Stomach (tissue), 8 donors: ENCODE measurements at regions not wholly inside any gene's neighbourhood (a gene's known extent, or its start where the extent isn't known, plus 50 kb on each side); places are given as distances from the start of the nearest gene placed in this dataset.

Source experiments
- DNase-seq, 2 donors: peaks; one replicate each; pipeline versions ENCODE4 v3.0.0 to v3.0.0-alpha.2; 2013 to 2019
- H3K27ac ChIP-seq, 5 donors: fragments of 200-600 bp in 4 of 5; sonication (generic) in 4 of 5; one replicate each; pipeline ENCODE4 v1.5.1; 2013 to 2019; ENCODE audit warnings: mild to moderate bottlenecking in 1 of 5, moderate library complexity in 1 of 5
- H3K27me3 ChIP-seq, 3 donors: fragments of 200-600 bp; sonication (generic); one replicate each; pipeline ENCODE4 v1.5.1; 2017 to 2019; ENCODE audit warnings: mixed run types in 1 of 3
- H3K36me3 ChIP-seq, 4 donors: fragments of 200-600 bp; sonication (generic); 1 replicate in 3 of 4; 2 replicates in 1 of 4; pipeline ENCODE4 v1.5.1; 2016 to 2019
- H3K4me1 ChIP-seq, 4 donors: fragments of 200-600 bp; sonication (generic); one replicate each; pipeline ENCODE4 v1.5.1; 2016 to 2019
- H3K4me3 ChIP-seq, 4 donors: fragments of 200-600 bp; sonication (generic) in 3 of 4; one replicate each; pipeline ENCODE4 v1.5.1; 2016 to 2019; ENCODE audit warnings: mild to moderate bottlenecking in 1 of 4
- H3K9me3 ChIP-seq, 4 donors: fragments of 200-600 bp; sonication (generic); one replicate each; pipeline ENCODE4 v1.5.1; 2016 to 2019
- CTCF ChIP-seq, 7 experiments: fragments of 450-650 bp in 4 of 7; fragments of 200-600 bp in 3 of 7; sonication (generic) in 3 of 7; IDR thresholded peaks; one replicate each; pipeline ENCODE4 v1.5.1; 2016 to 2019; ENCODE audit warnings: antibody characterized with exemption in 7 of 7, control low read depth in 2 of 7, mild to moderate bottlenecking in 1 of 7
- EP300 ChIP-seq: sonication (generic); formaldehyde crosslinking; IDR thresholded peaks from one replicate; pipeline ENCODE4 v1.6.1; 2017; ENCODE audit warnings: antibody characterized with exemption
- POLR2A ChIP-seq, 4 donors: fragments of 450-650 bp; IDR thresholded peaks; one replicate each; pipeline ENCODE4 v1.6.1; 2016; ENCODE audit warnings: antibody characterized with exemption in 4 of 4, control low read depth in 2 of 4, mild to moderate bottlenecking in 1 of 4, moderate library complexity in 1 of 4
- POLR2AphosphoS5 ChIP-seq, 3 donors: sonication (generic); formaldehyde crosslinking; IDR thresholded peaks; one replicate each; pipeline ENCODE4 v1.6.1; 2016; ENCODE audit warnings: antibody characterized with exemption in 3 of 3
- WGBS, 5 donors: extraction: QIAGEN DNeasy Blood & Tissue Kit in 3 of 5; methylation state at CpG; one replicate each; pipeline versions ENCODE4 v1.1.5 to v1.1.7; 2013 to 2018; 5-methylcytosine and 5-hydroxymethylcytosine counted together
- intact Hi-C: fragments of 100-400 bp; cut with DNase I; formaldehyde crosslinking; loops from one replicate; pipeline ENCODE4 v1.15.1; 2023; ENCODE audit warnings: low total_unique reads
- donor health status: healthy with polysubstance abuse.
- donor health status: Bipolar disorder and iron deficiency.
- donor health status: healthy.

- Histone ChIP-seq H3K9me3 (no peaks in the 10 kb centered on the region), H3K36me3 (no peaks in the 10 kb centered on the region), H3K27me3 (no peaks in the 10 kb centered on the region), H3K4me1 (peaks cover 0 to 13% (median 4%) of the 10 kb centered on the region in 4 donors), H3K27ac (no peak overlapping the region), H3K4me3 (no peak overlapping the region)
- DNase-seq = no peak
- intact Hi-C loops = no loop called here
- TF ChIP-seq POLR2A (IDR thresholded peaks at IDR 0.05) = no peak
- no peak for TF ChIP-seq POLR2AphosphoS5 (IDR thresholded peaks at IDR 0.05)
- no peak for TF ChIP-seq EP300
- no peak for TF ChIP-seq CTCF (IDR thresholded peaks at IDR 0.05)
Observed at GRCh38 chr21:16176570-16176969, 446.8 kb downstream of the USP25 start.

- DNase-seq = no peak
- H3K27ac ChIP-seq = no peak overlapping the region
- TF ChIP-seq CTCF (IDR thresholded peaks at IDR 0.05) = no peak
- H3K9me3 ChIP-seq = no peaks in the 10 kb centered on the region
- no peaks in the 10 kb centered on the region for H3K27me3 ChIP-seq
- intact Hi-C loops = no loop called here
- no peaks in the 10 kb centered on the region for H3K36me3 ChIP-seq
- no peak overlapping the region for H3K4me3 ChIP-seq
- H3K4me1 ChIP-seq = peaks cover 0 to 13% (median 4%) of the 10 kb centered on the region in 4 donors
- WGBS, 5 donors = 76 to 91% (median 83%) methylated on average over 3 of the region's 3 CpGs
Observed at GRCh38 chr21:16177532-16177931, 447.8 kb downstream of the USP25 start.

- H3K27ac ChIP-seq = no peak overlapping the region
- 14 to 39% (median 21%) methylated on average over 3 of the region's 3 CpGs for WGBS, 5 donors
- intact Hi-C loops = no loop called here
- H3K27me3 ChIP-seq = no peaks in the 10 kb centered on the region
- no peaks in the 10 kb centered on the region for H3K36me3 ChIP-seq
- no peak overlapping the region for H3K4me3 ChIP-seq
- H3K9me3 ChIP-seq = no peaks in the 10 kb centered on the region
- H3K4me1 ChIP-seq = peaks cover 0 to 13% (median 4%) of the 10 kb centered on the region in 4 donors
- no peak for DNase-seq
- TF ChIP-seq CTCF (IDR thresholded peaks at IDR 0.05) (no peak), EP300 (no peak), POLR2A (IDR thresholded peaks at IDR 0.05) (no peak), POLR2AphosphoS5 (IDR thresholded peaks at IDR 0.05) (no peak)
Observed at GRCh38 chr21:16179773-16180172, 450.0 kb downstream of the USP25 start.

GRCh38 chr21:16180614-16181013 lies 450.8 kb downstream of the USP25 start:
- TF ChIP-seq POLR2AphosphoS5 (IDR thresholded peaks at IDR 0.05) (no peak), POLR2A (IDR thresholded peaks at IDR 0.05) (no peak), CTCF (IDR thresholded peaks at IDR 0.05) (no peak), EP300 (no peak)
- intact Hi-C loops = no loop called here
- Histone ChIP-seq H3K27ac (peak overlapping the region in 2 of 5 donors; percentile 6 to 10), H3K36me3 (no peaks in the 10 kb centered on the region), H3K4me3 (no peak overlapping the region), H3K27me3 (no peaks in the 10 kb centered on the region), H3K9me3 (no peaks in the 10 kb centered on the region), H3K4me1 (peaks cover 0 to 13% (median 4%) of the 10 kb centered on the region in 4 donors)
- no peak for DNase-seq
- 61 to 76% (median 71%) methylated on average over 3 of the region's 3 CpGs for WGBS, 5 donors
